Fibroblast of pulmonary artery (primary cell): ENCODE measurements at regions not wholly inside any gene's neighbourhood (a gene's known extent, or its start where the extent isn't known, plus 50 kb on each side); places are given as distances from the start of the nearest gene placed in this dataset.
"Not testable (repeated sequence)": the region's sequence is repeated elsewhere in the genome, so short reads cannot be mapped to it uniquely, and the experiment has no call there.

Experiments
- DNase-seq: peaks from one replicate; pipeline ENCODE4 v3.0.0-alpha.2; 2010; ENCODE audit warnings: low read depth
- H3K4me3 ChIP-seq: replicated peaks from 2 replicates; pipeline ENCODE4 v1.5.1; 2011; ENCODE audit warnings: low read depth, mild to moderate bottlenecking, control low read depth, low read length, moderate library complexity
- TF ChIP-seq, protein P1 (sequence below): IDR thresholded peaks from 2 replicates; pipeline ENCODE4 v1.5.1; 2011; ENCODE audit warnings: mild to moderate bottlenecking, control low read depth, low read length, inconsistent platforms; ENCODE audit errors: missing control alignments

DNA sequence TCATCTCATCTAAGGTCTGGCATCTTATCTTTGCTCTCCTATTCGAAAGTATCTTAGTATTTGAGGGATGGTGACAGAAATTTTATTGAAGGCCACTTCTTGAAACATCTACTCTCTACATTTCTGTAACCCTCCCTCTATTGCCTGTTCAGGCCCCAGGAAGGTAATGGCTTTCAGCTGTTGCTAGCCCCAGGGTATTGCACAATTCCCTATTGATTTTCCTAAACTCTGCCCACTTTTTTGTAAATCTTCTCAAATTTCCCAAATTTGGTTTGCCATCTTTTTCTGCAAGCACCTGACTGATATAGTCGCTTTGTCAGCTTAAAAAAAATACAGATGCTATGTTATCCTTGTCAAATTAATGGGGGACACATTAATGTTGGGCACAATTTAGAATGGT is 242.1 kb downstream of the RAP2B start:
- TF ChIP-seq, protein P1, sequence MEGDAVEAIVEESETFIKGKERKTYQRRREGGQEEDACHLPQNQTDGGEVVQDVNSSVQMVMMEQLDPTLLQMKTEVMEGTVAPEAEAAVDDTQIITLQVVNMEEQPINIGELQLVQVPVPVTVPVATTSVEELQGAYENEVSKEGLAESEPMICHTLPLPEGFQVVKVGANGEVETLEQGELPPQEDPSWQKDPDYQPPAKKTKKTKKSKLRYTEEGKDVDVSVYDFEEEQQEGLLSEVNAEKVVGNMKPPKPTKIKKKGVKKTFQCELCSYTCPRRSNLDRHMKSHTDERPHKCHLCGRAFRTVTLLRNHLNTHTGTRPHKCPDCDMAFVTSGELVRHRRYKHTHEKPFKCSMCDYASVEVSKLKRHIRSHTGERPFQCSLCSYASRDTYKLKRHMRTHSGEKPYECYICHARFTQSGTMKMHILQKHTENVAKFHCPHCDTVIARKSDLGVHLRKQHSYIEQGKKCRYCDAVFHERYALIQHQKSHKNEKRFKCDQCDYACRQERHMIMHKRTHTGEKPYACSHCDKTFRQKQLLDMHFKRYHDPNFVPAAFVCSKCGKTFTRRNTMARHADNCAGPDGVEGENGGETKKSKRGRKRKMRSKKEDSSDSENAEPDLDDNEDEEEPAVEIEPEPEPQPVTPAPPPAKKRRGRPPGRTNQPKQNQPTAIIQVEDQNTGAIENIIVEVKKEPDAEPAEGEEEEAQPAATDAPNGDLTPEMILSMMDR, result no peak

DNA sequence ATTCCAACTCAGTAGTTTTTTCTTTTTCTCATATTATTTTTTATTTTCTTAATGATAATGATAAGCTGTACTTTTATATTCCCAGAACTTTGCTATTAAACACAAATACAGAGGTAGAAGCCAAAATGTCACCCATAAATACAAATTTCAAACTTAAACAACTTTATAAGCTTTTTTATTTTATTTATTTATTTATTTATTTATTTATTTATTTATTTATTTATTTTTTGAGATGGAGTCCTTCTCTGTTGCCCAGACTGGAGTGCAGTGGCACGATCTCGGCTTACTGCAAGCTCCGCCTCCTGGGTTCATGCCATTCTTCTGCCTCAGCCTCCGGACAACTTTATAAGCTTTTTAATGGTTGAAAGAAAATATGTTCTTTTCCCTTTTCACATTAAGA is 243.3 kb downstream of the RAP2B start:
- not testable (repeated sequence) for DNase-seq, H3K4me3 ChIP-seq

More for the DNA sequence above, 242.1 kb downstream of the RAP2B start:
- no peak for DNase-seq
- no peak overlapping the region for H3K4me3 ChIP-seq

DNA sequence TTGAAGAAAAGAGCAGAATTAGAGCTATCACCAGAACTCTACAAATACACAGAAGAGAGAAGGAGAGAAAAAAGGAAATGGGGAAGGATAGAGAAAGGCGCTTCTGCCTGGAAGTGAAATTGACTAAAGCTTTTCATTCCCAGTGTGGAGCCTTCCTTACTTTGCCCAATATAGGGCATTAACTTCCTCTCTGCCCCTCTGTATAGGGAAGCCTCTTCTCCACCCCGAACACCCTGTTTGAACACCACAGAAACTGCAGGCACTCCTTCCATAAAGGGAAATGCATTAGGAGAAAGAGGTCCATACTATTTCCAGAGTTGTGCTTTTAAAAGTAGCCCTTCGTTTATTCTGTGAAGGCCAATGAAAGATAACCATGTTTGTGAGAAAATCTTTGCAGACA is 248.5 kb downstream of the RAP2B start:
- no peak for DNase-seq
- TF ChIP-seq, protein P1, result no peak
- H3K4me3 ChIP-seq, result no peak overlapping the region

DNA sequence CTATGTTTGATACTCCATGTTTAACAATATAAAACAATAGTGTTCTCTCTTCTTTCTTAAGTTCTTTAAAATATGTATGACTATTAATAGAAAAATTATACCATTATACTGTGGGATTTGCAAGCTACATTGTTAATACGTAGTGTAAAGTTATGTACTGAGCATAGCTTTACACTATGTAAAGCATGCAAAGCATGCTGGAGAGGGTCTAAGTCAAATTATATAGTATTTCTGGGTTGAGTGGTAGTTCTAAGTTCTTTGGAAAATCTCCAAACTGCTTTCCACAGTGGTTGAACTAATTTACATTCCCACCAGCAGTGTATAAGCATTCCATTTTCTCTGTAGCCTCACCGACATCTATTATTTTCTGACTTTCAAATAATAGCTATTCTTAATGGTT is 253.0 kb downstream of the RAP2B start:
- no peak overlapping the region for H3K4me3 ChIP-seq
- DNase-seq, result no peak
- TF ChIP-seq, protein P1, result no peak

DNA sequence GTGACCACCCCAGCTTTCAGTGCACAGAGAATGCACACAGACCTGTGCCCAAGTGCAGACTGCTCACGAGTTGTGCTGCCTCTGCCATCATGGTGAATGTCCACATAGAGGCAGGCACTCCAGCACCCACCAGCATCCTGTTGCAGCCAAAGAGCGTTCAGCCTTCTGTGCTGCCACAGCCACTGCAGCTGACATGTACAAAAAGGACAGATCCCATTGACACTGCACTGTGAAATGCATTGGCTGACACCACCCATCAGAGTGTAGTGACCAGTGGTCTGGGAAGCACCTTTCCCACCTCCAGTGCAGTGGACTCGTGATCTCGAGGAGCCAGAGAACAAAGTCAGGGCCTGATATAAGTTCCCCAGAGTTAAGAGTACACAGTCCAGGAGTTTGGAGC is 260.3 kb downstream of the RAP2B start:
- TF ChIP-seq, protein P1, result no peak
- no peak for DNase-seq
- H3K4me3 ChIP-seq, result no peak overlapping the region

DNA sequence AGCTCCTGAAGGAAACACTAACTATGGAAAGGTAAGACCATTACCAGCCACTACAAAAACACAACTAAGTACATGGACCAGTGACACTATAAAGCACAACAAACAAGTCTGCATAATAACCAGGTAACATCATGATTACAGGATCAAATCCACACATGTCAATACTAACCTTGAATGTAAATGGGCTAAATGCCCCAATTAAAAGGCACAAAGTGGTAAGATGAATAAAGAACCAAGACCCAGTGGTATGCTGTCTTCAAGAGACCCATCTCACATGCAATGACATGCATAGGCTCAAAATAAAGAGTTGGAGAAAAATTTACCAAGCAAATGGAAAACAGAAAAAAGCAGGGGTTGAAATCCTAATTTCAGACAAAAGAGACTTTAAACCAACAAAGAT is 261.8 kb downstream of the RAP2B start:
- not testable (repeated sequence) for DNase-seq

DNA sequence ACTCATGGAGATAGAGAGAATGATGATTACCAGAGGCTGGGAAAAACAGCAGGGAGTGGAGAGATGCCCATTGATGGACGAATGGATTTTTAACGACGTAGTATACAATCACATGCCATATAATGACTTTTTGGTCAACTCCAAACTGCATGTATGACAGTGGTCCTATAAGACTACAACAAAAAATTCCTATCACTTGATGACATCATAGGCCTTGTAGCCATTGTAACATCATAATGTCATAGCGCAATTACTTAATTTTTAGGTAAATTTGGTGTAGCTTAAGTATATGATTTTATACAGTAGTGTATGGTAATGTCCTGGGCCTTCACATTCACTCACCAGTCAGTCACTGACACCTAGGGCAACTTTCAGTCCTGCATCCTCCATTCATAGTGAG is 264.3 kb downstream of the RAP2B start:
- no peak overlapping the region for H3K4me3 ChIP-seq
- TF ChIP-seq, protein P1, result no peak
- DNase-seq, result no peak

More for the DNA sequence above, 261.8 kb downstream of the RAP2B start:
- H3K4me3 ChIP-seq, result not testable (repeated sequence)

DNA sequence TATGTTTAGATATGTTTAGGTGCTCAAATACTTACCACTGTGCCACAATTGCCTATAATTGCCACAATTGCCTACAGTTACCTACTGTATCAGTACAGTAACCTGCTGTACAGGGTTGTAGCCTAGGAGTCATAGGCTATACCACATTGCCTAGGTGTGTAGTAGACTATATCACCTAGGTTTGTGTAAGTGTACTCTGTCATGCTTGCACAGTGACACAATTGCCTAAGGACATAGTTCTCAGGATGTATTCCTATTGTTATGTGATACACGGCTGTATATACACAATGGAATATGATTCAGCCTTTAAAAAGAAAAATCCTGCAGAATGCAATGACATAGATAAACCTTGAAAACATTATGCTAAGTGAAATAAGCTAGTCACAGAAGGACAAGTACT is 264.8 kb downstream of the RAP2B start:
- TF ChIP-seq, protein P1, result no peak
- H3K4me3 ChIP-seq, result no peak overlapping the region
- no peak for DNase-seq
